OCI-LY1 (cell line): ENCODE measurements at regions not wholly inside any gene's neighbourhood (a gene's known extent, or its start where the extent isn't known, plus 50 kb on each side); places are given as distances from the start of the nearest gene placed in this dataset.

ENCODE experiments used
- H2AFZ ChIP-seq: fragments of 200-600 bp; sonication (generic), shearing (Covaris generic); 2 replicates; pipeline ENCODE4 v1.6.0; 2014; ENCODE audit warnings: antibody characterized with exemption, mild to moderate bottlenecking, low read length
- H3F3A ChIP-seq: fragments of 200-600 bp; sonication (generic), shearing (Covaris generic); 2 replicates; pipeline ENCODE4 v1.6.0; 2014; ENCODE audit warnings: mild to moderate bottlenecking, antibody characterized with exemption, low read length, moderate library complexity; ENCODE audit not compliant: insufficient read depth
- H3K27ac ChIP-seq: fragments of 200-600 bp; sonication (generic); 2 replicates; pipeline ENCODE4 v1.5.1; 2014; ENCODE audit warnings: low read length, mixed run types, mild to moderate bottlenecking, low read depth; ENCODE audit not compliant: poor library complexity, severe bottlenecking
- H3K27me3 ChIP-seq: fragments of 200-600 bp; sonication (generic); 2 replicates; pipeline ENCODE4 v1.6.0; 2014; ENCODE audit warnings: antibody characterized with exemption, mild to moderate bottlenecking, low read length, moderate library complexity; ENCODE audit not compliant: insufficient read depth
- H3K36me3 ChIP-seq: fragments of 200-600 bp; sonication (generic); 2 replicates; pipeline ENCODE4 v1.6.1; 2014; ENCODE audit warnings: mild to moderate bottlenecking, antibody characterized with exemption, low read length, moderate library complexity, mixed read lengths; ENCODE audit not compliant: insufficient read depth
- H3K4me1 ChIP-seq: fragments of 200-600 bp; sonication (generic); 2 replicates; pipeline ENCODE4 v1.5.1; 2014; ENCODE audit warnings: mild to moderate bottlenecking, low read length, moderate library complexity; ENCODE audit not compliant: insufficient read depth, severe bottlenecking
- H3K4me2 ChIP-seq: fragments of 200-600 bp; sonication (generic), shearing (Covaris generic); 2 replicates; pipeline ENCODE4 v1.6.1; 2014; ENCODE audit warnings: low read length
- H3K4me3 ChIP-seq: fragments of 200-600 bp; sonication (generic); 2 replicates; pipeline ENCODE4 v1.5.1; 2014; ENCODE audit warnings: low read length, low read depth, mild to moderate bottlenecking, mixed read lengths; ENCODE audit not compliant: poor library complexity, severe bottlenecking
- H3K79me2 ChIP-seq: fragments of 200-600 bp; shearing (Covaris generic); 2 replicates; pipeline ENCODE4 v1.6.1; 2016; ENCODE audit warnings: mixed run types, low read length, mixed read lengths; ENCODE audit not compliant: insufficient read depth
- H3K9ac ChIP-seq: fragments of 200-600 bp; sonication (generic), shearing (Covaris generic); 2 replicates; pipeline ENCODE4 v1.6.1; 2014; ENCODE audit warnings: mild to moderate bottlenecking, low read length, mixed read lengths
- H3K9me2 ChIP-seq: fragments of 200-600 bp; sonication (generic), shearing (Covaris generic); 2 replicates; pipeline ENCODE4 v1.6.1; 2014; ENCODE audit warnings: low read depth, mild to moderate bottlenecking, low read length, mixed read lengths
- H3K9me3 ChIP-seq: fragments of 200-600 bp; shearing (Covaris generic); 2 replicates; pipeline ENCODE4 v1.6.1; 2014; ENCODE audit warnings: low read length, mixed read lengths
- H4K20me1 ChIP-seq: fragments of 200-600 bp; sonication (generic), shearing (Covaris generic); 2 replicates; pipeline ENCODE4 v1.6.0; 2016; ENCODE audit warnings: mild to moderate bottlenecking, low read length; ENCODE audit not compliant: insufficient read depth
- EZH2 ChIP-seq: fragments of 200-600 bp; sonication (generic), shearing (Covaris generic); IDR thresholded peaks from 2 replicates; pipeline ENCODE4 v1.8.0; 2017; ENCODE audit warnings: borderline replicate concordance, mixed run types, mild to moderate bottlenecking, antibody characterized with exemption, low read length, moderate library complexity, mixed read lengths
- TF ChIP-seq, protein P1 (sequence below): fragments of 200-600 bp; sonication (generic), shearing (Covaris generic); IDR thresholded peaks from 2 replicates; pipeline ENCODE4 v1.5.1; 2017; ENCODE audit warnings: mild to moderate bottlenecking, antibody characterized with exemption, low read length, moderate library complexity, mixed read lengths

DNA sequence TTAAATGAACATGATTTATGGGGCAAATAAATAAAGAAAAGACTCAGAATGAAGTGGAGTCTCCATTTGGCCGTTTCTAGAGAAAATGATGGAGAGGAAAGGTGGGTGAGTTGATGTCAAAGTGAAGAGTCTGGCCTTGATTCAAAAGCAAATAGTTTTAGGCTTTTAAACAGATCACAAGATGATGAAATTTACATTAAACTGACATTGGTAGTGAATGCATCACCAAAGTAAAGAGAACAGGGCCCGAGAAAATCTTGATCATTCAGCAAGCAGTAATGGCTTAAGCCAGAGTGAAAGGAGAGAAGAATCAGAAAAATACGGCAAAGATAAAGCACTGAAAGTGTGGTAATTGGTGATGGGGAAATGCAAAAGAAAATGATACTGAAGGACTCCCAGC is 460.0 kb upstream of the SGCD start:
- Histone ChIP-seq H3K9me2 (no peaks in the 10 kb centered on the region), H3K27ac (no peak overlapping the region), H3K9ac (no peak overlapping the region), H3K4me2 (no peak overlapping the region), H2AFZ (no peak overlapping the region), H3K4me3 (no peak overlapping the region), H3K9me3 (no peaks in the 10 kb centered on the region), H3K27me3 (no peaks in the 10 kb centered on the region), H3K4me1 (no peaks in the 10 kb centered on the region), H4K20me1 (no peaks in the 10 kb centered on the region), H3K79me2 (no peaks in the 10 kb centered on the region), H3K36me3 (no peaks in the 10 kb centered on the region), H3F3A (no peaks in the 10 kb centered on the region)
- TF ChIP-seq, protein P1, sequence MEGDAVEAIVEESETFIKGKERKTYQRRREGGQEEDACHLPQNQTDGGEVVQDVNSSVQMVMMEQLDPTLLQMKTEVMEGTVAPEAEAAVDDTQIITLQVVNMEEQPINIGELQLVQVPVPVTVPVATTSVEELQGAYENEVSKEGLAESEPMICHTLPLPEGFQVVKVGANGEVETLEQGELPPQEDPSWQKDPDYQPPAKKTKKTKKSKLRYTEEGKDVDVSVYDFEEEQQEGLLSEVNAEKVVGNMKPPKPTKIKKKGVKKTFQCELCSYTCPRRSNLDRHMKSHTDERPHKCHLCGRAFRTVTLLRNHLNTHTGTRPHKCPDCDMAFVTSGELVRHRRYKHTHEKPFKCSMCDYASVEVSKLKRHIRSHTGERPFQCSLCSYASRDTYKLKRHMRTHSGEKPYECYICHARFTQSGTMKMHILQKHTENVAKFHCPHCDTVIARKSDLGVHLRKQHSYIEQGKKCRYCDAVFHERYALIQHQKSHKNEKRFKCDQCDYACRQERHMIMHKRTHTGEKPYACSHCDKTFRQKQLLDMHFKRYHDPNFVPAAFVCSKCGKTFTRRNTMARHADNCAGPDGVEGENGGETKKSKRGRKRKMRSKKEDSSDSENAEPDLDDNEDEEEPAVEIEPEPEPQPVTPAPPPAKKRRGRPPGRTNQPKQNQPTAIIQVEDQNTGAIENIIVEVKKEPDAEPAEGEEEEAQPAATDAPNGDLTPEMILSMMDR, result no peak
- TF ChIP-seq EZH2, result no peak

DNA sequence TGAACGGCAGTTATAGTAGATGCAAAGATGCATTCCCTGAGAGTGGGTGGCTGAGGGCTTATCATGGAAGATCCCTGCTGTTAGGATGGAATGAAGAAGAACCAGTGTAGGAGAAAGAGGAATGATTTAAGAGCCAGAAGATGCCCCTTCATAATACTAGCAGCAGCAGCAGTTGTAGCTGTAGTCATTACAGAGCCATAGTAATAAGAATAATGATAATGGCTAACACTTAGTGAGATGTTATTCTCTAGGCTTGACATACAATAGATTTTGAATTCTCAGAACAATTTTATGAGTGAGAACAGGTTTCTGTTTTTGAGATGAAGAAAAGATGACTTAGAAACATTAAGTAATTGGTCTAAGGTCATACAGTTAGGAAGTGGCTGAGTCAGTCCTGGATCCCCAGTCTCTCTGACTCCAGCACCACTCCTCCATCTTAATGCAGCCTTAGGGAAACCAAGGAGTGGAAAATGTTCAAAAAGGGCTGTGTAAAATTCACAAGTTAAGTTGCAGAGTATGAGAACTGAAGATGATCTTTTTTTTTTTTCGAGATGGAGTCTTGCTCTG is 459.4 kb upstream of the SGCD start:
- Histone ChIP-seq H2AFZ (no peak overlapping the region), H3K4me1 (no peaks in the 10 kb centered on the region), H3K4me3 (no peak overlapping the region), H3F3A (no peaks in the 10 kb centered on the region), H3K9me2 (no peaks in the 10 kb centered on the region), H3K9me3 (no peaks in the 10 kb centered on the region), H3K4me2 (no peak overlapping the region), H3K27me3 (no peaks in the 10 kb centered on the region), H3K36me3 (no peaks in the 10 kb centered on the region), H3K27ac (no peak overlapping the region), H3K9ac (no peak overlapping the region), H4K20me1 (no peaks in the 10 kb centered on the region), H3K79me2 (no peaks in the 10 kb centered on the region)
- TF ChIP-seq, protein P1, result no peak
- TF ChIP-seq EZH2, result no peak

DNA sequence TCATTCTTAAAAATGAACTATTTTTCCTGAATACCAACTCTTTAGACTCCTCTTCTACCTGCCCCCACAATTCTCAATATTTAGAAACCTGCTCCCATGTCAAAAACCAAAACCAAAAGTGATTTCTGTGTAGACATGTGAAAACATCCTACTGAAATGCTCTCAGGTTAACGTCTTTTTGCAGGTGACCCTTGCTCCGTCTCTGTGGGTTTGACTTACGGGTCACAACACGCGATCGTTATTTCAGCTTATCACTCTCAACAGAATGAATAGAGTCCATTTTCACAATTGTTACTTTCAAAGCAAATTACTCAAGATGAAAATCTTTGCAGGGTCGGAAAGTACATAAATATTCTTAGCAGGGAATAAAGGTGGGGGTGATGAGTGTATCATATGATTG is 456.3 kb upstream of the SGCD start:
- H2AFZ ChIP-seq, result no peak overlapping the region
- H3K9me3 ChIP-seq, result no peaks in the 10 kb centered on the region
- H3K27ac ChIP-seq, result no peak overlapping the region
- H3K4me3 ChIP-seq, result no peak overlapping the region
- H3K27me3 ChIP-seq, result no peaks in the 10 kb centered on the region
- no peaks in the 10 kb centered on the region for H3K4me1 ChIP-seq
- H3K9ac ChIP-seq, result no peak overlapping the region
- no peaks in the 10 kb centered on the region for H3K79me2 ChIP-seq
- H3F3A ChIP-seq, result no peaks in the 10 kb centered on the region
- TF ChIP-seq, protein P1, result no peak
- TF ChIP-seq EZH2, result no peak
- H3K4me2 ChIP-seq, result no peak overlapping the region
- no peaks in the 10 kb centered on the region for H3K9me2 ChIP-seq
- H4K20me1 ChIP-seq, result no peaks in the 10 kb centered on the region
- no peaks in the 10 kb centered on the region for H3K36me3 ChIP-seq
